Tibial nerve (tissue), 4 donors: ENCODE measurements at regions not wholly inside any gene's neighbourhood (a gene's known extent, or its start where the extent isn't known, plus 50 kb on each side); places are given as distances from the start of the nearest gene placed in this dataset.

Experiments
- EP300 ChIP-seq, 2 donors: sonication (generic); formaldehyde crosslinking; IDR thresholded peaks; one replicate each; pipeline ENCODE4 v1.6.1; 2017; ENCODE audit warnings: antibody characterized with exemption in 2 of 2, mild to moderate bottlenecking in 1 of 2
- TF ChIP-seq, protein P1 (sequence below), 5 experiments: fragments of 200-600 bp in 3 of 5; fragments of 450-650 bp in 2 of 5; sonication (generic) in 3 of 5; IDR thresholded peaks; one replicate each; pipeline ENCODE4 v1.5.1; 2016 to 2019; ENCODE audit warnings: antibody characterized with exemption in 5 of 5, mild to moderate bottlenecking in 3 of 5, moderate library complexity in 2 of 5

- no peak for TF ChIP-seq EP300 (IDR thresholded peaks at IDR 0.05)
- TF ChIP-seq, protein P1, sequence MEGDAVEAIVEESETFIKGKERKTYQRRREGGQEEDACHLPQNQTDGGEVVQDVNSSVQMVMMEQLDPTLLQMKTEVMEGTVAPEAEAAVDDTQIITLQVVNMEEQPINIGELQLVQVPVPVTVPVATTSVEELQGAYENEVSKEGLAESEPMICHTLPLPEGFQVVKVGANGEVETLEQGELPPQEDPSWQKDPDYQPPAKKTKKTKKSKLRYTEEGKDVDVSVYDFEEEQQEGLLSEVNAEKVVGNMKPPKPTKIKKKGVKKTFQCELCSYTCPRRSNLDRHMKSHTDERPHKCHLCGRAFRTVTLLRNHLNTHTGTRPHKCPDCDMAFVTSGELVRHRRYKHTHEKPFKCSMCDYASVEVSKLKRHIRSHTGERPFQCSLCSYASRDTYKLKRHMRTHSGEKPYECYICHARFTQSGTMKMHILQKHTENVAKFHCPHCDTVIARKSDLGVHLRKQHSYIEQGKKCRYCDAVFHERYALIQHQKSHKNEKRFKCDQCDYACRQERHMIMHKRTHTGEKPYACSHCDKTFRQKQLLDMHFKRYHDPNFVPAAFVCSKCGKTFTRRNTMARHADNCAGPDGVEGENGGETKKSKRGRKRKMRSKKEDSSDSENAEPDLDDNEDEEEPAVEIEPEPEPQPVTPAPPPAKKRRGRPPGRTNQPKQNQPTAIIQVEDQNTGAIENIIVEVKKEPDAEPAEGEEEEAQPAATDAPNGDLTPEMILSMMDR (IDR thresholded peaks at IDR 0.05): no peak
These were observed 215.3 kb upstream of the MYLIP start for GRCh38 chr6:15913573-15913972.
